HCT116 (cell line): ENCODE measurements at regions not wholly inside any gene's neighbourhood (a gene's known extent, or its start where the extent isn't known, plus 50 kb on each side); places are given as distances from the start of the nearest gene placed in this dataset.

Source experiments
- CTCF ChIP-seq, 3 experiments: fragments of 200-600 bp in 1 of 3; sonication (generic) in 1 of 3; IDR thresholded peaks in 2 of 3; conservative IDR thresholded peaks in 1 of 3; 2 replicates each; pipeline ENCODE4 v1.5.1; 2012 to 2017; ENCODE audit warnings: low read depth in 2 of 3, low read length in 2 of 3, antibody characterized with exemption in 1 of 3, borderline replicate concordance in 1 of 3, control low read depth in 1 of 3, mild to moderate bottlenecking in 1 of 3, mixed read lengths in 1 of 3, mixed run types in 1 of 3, moderate library complexity in 1 of 3; ENCODE audit not compliant: insufficient read depth in 1 of 3
- ELF1 ChIP-seq: IDR thresholded peaks from 2 replicates; pipeline ENCODE4 v1.6.1; 2012; ENCODE audit warnings: low read depth, borderline replicate concordance
- EZH2 ChIP-seq: fragments of 200-600 bp; sonication (generic); IDR thresholded peaks from 2 replicates; pipeline ENCODE4 v1.6.1; 2017; ENCODE audit warnings: antibody characterized with exemption, mixed run types
- JUND ChIP-seq: IDR thresholded peaks from 2 replicates; pipeline ENCODE4 v1.6.1; 2012
- MAX ChIP-seq: IDR thresholded peaks from 2 replicates; pipeline ENCODE4 v1.6.1; 2012
- POLR2A ChIP-seq: IDR thresholded peaks from 2 replicates; pipeline ENCODE4 v1.7.0; 2011; ENCODE audit warnings: borderline replicate concordance; ENCODE audit not compliant: insufficient read depth, insufficient read length; ENCODE audit errors: extremely low read depth
- POLR2AphosphoS5 ChIP-seq: IDR thresholded peaks from 2 replicates; pipeline ENCODE4 v1.6.1; 2011; ENCODE audit warnings: mild to moderate bottlenecking, low read depth, low read length, moderate library complexity
- REST ChIP-seq: IDR thresholded peaks from 2 replicates; pipeline ENCODE4 v1.6.1; 2012; ENCODE audit warnings: low read depth
- YY1 ChIP-seq: IDR thresholded peaks from 2 replicates; pipeline ENCODE4 v1.6.1; 2011; ENCODE audit warnings: low read length, low read depth, moderate library complexity, mild to moderate bottlenecking; ENCODE audit not compliant: insufficient replicate concordance; ENCODE audit errors: extremely low read depth
- ZNF274 ChIP-seq: fragments of 200-500 bp; sonication (Bioruptor generic); IDR thresholded peaks from 2 replicates; pipeline ENCODE4 v1.6.1; 2014; ENCODE audit warnings: mild to moderate bottlenecking, low read depth, low read length, inconsistent platforms

GRCh38 chr3:195007766-195008165 is 263.2 kb downstream of the XXYLT1 start:
- TF ChIP-seq CTCF (IDR thresholded peaks at IDR 0.05 in 2 of 3, conservative IDR thresholded peaks at IDR 0.05 in 1 of 3; ENCODE audit: borderline replicate concordance in 1 of 3, insufficient read depth in 1 of 3, low read depth in 2 of 3, low read length in 2 of 3): no peak
- no peak for TF ChIP-seq ELF1
- no peak for TF ChIP-seq POLR2A
- TF ChIP-seq POLR2AphosphoS5: no peak
- no peak for TF ChIP-seq MAX
- no peak for TF ChIP-seq YY1
- TF ChIP-seq ZNF274: no peak
- no peak for TF ChIP-seq EZH2
- no peak for TF ChIP-seq REST
- TF ChIP-seq JUND: no peak
